GM12872 (cell line): ENCODE measurements at regions not wholly inside any gene's neighbourhood (a gene's known extent, or its start where the extent isn't known, plus 50 kb on each side); places are given as distances from the start of the nearest gene placed in this dataset.

Source experiments
- TF ChIP-seq, protein P1 (sequence below): IDR thresholded peaks from 3 replicates; pipeline ENCODE4 v1.5.1; 2011; ENCODE audit warnings: low read depth, mild to moderate bottlenecking, low read length, moderate library complexity; ENCODE audit not compliant: insufficient read depth

GRCh38 chr16:65319621-65320231 is 197.9 kb upstream of the CDH11 start:
- TF ChIP-seq, protein P1, sequence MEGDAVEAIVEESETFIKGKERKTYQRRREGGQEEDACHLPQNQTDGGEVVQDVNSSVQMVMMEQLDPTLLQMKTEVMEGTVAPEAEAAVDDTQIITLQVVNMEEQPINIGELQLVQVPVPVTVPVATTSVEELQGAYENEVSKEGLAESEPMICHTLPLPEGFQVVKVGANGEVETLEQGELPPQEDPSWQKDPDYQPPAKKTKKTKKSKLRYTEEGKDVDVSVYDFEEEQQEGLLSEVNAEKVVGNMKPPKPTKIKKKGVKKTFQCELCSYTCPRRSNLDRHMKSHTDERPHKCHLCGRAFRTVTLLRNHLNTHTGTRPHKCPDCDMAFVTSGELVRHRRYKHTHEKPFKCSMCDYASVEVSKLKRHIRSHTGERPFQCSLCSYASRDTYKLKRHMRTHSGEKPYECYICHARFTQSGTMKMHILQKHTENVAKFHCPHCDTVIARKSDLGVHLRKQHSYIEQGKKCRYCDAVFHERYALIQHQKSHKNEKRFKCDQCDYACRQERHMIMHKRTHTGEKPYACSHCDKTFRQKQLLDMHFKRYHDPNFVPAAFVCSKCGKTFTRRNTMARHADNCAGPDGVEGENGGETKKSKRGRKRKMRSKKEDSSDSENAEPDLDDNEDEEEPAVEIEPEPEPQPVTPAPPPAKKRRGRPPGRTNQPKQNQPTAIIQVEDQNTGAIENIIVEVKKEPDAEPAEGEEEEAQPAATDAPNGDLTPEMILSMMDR: no peak

- TF ChIP-seq, protein P1: no peak
Measured at GRCh38 chr16:65318590-65319257, 196.9 kb upstream of the CDH11 start.

GRCh38 chr16:65318138-65318537 is 196.3 kb upstream of the CDH11 start:
- TF ChIP-seq, protein P1: no peak

DNA sequence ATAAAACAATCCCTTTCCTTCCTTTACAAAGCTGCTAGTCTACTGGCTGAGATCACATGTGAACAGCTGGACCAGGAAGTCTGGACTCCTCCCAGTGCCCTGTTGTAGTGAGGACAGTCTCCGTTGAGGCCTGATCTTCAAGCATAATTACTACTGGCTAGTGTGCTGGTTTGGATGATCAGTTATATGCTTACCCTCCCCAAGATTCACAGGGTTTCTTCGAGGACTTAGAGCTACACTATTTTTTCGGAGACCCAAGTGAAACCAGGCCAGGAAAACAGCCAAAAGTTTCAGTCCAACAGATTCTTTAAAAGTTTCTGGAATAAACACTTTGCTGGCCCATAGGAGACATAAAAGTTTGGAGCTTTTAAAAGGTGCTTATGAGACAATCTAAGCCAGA is 194.9 kb upstream of the CDH11 start:
- TF ChIP-seq, protein P1: no peak

GRCh38 chr16:65315081-65315780 is 193.4 kb upstream of the CDH11 start:
- TF ChIP-seq, protein P1: no peak

DNA sequence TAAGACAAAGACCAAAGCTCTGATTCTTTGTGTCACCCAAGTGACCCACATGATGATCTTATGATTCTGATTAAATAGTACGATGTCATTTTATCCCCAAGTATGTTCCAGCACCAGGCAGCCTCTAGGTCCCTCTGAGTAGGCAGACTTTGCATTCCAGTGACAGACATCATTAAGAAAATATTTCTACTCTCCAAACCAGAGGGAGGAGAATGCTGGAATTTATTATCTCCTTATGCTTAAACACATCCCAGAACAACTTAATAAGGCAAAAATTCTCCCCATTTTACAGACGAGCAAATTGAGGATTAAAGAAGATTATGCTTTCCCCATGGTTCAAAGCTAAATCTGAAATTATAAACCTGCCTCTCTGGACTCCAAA is 192.8 kb upstream of the CDH11 start:
- TF ChIP-seq, protein P1: no peak

GRCh38 chr16:65313936-65314626 is 192.2 kb upstream of the CDH11 start:
- TF ChIP-seq, protein P1: no peak
